ENCODE measurements at regions not wholly inside any gene's neighbourhood (a gene's known extent, or its start where the extent isn't known, plus 50 kb on each side); places are given as distances from the start of the nearest gene placed in this dataset.

DNA sequence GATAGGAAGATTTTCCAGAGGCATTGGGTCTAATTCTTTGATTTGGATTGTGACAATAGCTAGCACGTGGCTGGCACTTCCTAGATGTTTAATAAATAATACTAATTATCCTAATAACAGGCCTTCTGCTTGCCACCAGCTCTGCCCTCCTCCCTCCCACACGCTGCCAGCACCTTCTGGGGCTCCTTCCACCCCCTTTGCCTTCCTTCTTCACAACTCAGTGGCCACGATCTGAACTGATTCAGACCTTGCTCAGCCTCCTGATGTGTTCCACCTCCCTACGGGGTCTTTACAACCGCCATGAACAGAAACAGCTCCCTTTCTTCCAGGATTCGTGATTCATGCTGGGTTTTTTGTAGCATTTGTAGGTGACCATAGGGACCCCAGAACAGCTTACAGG, 310.3 kb upstream of the HS6ST1 start:
- TF ChIP-seq, protein P1, sequence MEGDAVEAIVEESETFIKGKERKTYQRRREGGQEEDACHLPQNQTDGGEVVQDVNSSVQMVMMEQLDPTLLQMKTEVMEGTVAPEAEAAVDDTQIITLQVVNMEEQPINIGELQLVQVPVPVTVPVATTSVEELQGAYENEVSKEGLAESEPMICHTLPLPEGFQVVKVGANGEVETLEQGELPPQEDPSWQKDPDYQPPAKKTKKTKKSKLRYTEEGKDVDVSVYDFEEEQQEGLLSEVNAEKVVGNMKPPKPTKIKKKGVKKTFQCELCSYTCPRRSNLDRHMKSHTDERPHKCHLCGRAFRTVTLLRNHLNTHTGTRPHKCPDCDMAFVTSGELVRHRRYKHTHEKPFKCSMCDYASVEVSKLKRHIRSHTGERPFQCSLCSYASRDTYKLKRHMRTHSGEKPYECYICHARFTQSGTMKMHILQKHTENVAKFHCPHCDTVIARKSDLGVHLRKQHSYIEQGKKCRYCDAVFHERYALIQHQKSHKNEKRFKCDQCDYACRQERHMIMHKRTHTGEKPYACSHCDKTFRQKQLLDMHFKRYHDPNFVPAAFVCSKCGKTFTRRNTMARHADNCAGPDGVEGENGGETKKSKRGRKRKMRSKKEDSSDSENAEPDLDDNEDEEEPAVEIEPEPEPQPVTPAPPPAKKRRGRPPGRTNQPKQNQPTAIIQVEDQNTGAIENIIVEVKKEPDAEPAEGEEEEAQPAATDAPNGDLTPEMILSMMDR (IDR thresholded peaks at IDR 0.05): no peak
- no peak for TF ChIP-seq POLR2A (IDR thresholded peaks at IDR 0.05)

Data from lower leg skin (tissue), 3 donors.